Peyer's patch (tissue), 4 donors: ENCODE measurements at regions not wholly inside any gene's neighbourhood (a gene's known extent, or its start where the extent isn't known, plus 50 kb on each side); places are given as distances from the start of the nearest gene placed in this dataset.

Source experiments
- DNase-seq, 3 donors: peaks; one replicate each; pipeline ENCODE4 v3.0.0-alpha.2; 2017 to 2019
- H3K27ac ChIP-seq, 4 donors: fragments of 200-600 bp; sonication (generic); one replicate each; pipeline ENCODE4 v1.5.1; 2016 to 2019
- H3K27me3 ChIP-seq, 2 donors: fragments of 200-600 bp; sonication (generic); one replicate each; pipeline ENCODE4 v1.5.1; 2019
- H3K36me3 ChIP-seq, 3 donors: fragments of 200-600 bp; sonication (generic); one replicate each; pipeline ENCODE4 v1.5.1; 2016 to 2019
- H3K4me1 ChIP-seq, 4 donors: fragments of 200-600 bp; sonication (generic); one replicate each; pipeline ENCODE4 v1.5.1; 2016 to 2019
- H3K4me3 ChIP-seq, 4 donors: fragments of 200-600 bp; sonication (generic); 1 replicate in 3 of 4; 2 replicates in 1 of 4; pipeline ENCODE4 v1.5.1; 2016 to 2019; ENCODE audit warnings: mild to moderate bottlenecking in 1 of 4
- H3K9me3 ChIP-seq, 4 donors: fragments of 200-600 bp; sonication (generic); one replicate each; pipeline ENCODE4 v1.5.1; 2016 to 2019; ENCODE audit warnings: mild to moderate bottlenecking in 1 of 4
- POLR2A ChIP-seq, 2 donors: fragments of 450-650 bp; IDR thresholded peaks; one replicate each; pipeline ENCODE4 v1.5.1; 2017; ENCODE audit warnings: antibody characterized with exemption in 2 of 2, mild to moderate bottlenecking in 2 of 2, moderate library complexity in 2 of 2
- TF ChIP-seq, protein P1 (sequence below), 6 experiments: fragments of 450-650 bp in 4 of 6; fragments of 200-600 bp in 2 of 6; sonication (generic) in 1 of 6; IDR thresholded peaks; one replicate each; pipeline ENCODE4 v1.5.1; 2017 to 2019; ENCODE audit warnings: antibody characterized with exemption in 6 of 6, mild to moderate bottlenecking in 3 of 6, moderate library complexity in 1 of 6

DNA sequence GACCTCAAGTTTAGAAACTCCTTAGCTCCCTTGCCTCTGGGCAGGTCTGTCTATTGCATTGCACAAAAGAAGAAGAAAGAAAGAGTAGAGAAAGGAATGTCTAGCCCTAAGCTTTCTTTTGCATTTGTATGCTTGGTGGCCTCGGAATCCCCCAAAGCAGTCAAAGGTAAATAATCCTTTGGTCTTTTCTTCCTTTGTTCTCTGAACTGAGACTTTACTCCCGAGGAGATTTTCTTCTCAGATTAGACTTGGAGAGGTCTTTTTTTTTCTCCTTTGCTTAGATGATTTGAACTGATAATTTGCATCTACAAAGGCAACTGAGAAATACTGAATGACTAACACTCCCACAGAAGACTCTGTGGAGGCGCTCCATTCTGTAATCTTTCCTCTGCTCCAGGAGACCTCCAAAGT lies 93.2 kb downstream of the AKR1D1 start:
- no peak for DNase-seq
- H3K4me3 ChIP-seq: no peak overlapping the region
- no peak overlapping the region for H3K27ac ChIP-seq
- peaks cover 0 to 6% (median 0%) of the 10 kb centered on the region in 4 donors for H3K9me3 ChIP-seq
- no peaks in the 10 kb centered on the region for H3K27me3 ChIP-seq
- no peaks in the 10 kb centered on the region for H3K36me3 ChIP-seq
- TF ChIP-seq, protein P1, sequence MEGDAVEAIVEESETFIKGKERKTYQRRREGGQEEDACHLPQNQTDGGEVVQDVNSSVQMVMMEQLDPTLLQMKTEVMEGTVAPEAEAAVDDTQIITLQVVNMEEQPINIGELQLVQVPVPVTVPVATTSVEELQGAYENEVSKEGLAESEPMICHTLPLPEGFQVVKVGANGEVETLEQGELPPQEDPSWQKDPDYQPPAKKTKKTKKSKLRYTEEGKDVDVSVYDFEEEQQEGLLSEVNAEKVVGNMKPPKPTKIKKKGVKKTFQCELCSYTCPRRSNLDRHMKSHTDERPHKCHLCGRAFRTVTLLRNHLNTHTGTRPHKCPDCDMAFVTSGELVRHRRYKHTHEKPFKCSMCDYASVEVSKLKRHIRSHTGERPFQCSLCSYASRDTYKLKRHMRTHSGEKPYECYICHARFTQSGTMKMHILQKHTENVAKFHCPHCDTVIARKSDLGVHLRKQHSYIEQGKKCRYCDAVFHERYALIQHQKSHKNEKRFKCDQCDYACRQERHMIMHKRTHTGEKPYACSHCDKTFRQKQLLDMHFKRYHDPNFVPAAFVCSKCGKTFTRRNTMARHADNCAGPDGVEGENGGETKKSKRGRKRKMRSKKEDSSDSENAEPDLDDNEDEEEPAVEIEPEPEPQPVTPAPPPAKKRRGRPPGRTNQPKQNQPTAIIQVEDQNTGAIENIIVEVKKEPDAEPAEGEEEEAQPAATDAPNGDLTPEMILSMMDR (IDR thresholded peaks at IDR 0.05): no peak
- no peak for TF ChIP-seq POLR2A (IDR thresholded peaks at IDR 0.05)
- no peaks in the 10 kb centered on the region for H3K4me1 ChIP-seq

DNA sequence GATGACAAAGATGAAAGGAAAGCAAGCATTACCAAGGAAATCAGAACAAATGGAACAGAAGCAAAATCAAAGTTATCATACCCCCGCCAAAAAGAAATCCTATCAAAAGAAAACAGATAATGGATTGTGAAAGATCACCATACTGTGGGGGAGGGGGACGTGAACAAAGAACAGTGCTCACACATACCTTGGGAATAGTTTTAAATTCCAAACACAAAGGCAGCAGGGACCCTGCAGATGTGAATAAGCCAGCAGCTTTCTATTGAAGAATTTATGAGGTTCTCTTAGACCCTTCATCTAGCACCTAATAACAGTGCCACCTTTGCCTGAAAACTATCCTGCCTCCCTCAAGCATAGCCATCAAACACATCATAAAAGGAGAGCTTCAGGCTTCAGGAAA lies 94.0 kb downstream of the AKR1D1 start:
- no peaks in the 10 kb centered on the region for H3K27me3 ChIP-seq

DNA sequence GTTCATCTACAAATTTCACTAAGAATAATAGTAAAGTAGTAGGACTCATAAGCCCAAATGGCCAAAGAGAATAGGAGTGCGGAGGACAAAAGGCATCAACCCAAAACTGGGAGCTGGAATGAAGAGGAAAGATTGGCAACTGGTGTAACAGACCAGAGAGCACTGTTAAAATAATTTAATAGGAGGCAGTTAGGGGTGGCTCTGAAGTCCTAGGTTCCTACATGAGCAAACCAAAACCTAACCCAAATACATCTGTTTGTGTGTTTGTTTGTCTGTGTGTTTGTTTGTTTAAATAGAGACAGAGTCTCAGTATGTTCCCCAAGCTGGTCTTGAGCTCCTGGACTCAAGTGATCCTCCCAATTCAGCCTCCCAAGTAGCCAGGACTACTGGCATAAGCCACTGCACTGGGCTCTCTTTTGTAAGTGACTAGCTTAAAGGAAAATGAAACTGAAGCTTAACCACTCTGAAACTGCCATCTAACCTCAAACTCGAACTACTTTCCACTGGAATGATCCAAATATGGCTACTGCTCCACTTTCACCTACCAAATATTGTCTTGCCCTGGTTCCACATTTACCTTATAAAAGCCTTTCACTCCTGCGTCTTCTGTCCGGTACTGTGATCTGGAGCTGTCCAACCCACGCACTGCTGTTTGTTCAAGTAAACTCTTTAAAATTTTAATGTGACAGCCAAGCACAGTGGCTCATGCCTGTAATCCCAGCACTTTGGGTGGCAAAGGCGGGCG lies 94.9 kb downstream of the AKR1D1 start:
- no peaks in the 10 kb centered on the region for H3K9me3 ChIP-seq
- DNase-seq: no peak
- no peak overlapping the region for H3K27ac ChIP-seq
- no peak overlapping the region for H3K4me3 ChIP-seq
- no peaks in the 10 kb centered on the region for H3K4me1 ChIP-seq
- no peak for TF ChIP-seq POLR2A (IDR thresholded peaks at IDR 0.05)
- TF ChIP-seq, protein P1 (IDR thresholded peaks at IDR 0.05): no peak
- H3K36me3 ChIP-seq: no peaks in the 10 kb centered on the region
- H3K27me3 ChIP-seq: no peaks in the 10 kb centered on the region

More for the DNA sequence above, 94.0 kb downstream of the AKR1D1 start:
- no peak for DNase-seq
- H3K36me3 ChIP-seq: no peaks in the 10 kb centered on the region
- no peak overlapping the region for H3K27ac ChIP-seq
- TF ChIP-seq, protein P1 (IDR thresholded peaks at IDR 0.05): no peak
- no peak for TF ChIP-seq POLR2A (IDR thresholded peaks at IDR 0.05)
- no peaks in the 10 kb centered on the region for H3K4me1 ChIP-seq
- H3K9me3 ChIP-seq: no peaks in the 10 kb centered on the region
- H3K4me3 ChIP-seq: no peak overlapping the region

DNA sequence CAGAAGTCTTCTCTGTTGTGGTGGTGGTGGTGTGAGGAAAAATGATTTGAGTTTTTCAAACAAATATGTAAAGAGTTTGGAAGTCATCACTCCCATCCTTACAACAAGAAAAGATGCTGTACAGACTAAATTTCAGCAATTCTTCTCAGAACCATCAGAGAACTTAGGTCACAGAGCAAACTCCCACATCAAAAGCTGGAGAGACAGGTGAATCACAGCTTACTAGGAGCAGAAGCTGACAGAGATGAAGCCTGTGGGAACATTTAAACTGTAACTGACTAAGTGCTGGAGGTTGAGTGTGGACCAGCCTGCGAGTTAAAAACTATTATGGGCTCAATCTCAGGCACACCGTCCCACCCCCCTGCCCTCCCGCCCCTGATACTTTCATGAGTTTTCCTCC lies 97.3 kb downstream of the AKR1D1 start:
- no peaks in the 10 kb centered on the region for H3K27me3 ChIP-seq
- TF ChIP-seq POLR2A (IDR thresholded peaks at IDR 0.05): no peak
- TF ChIP-seq, protein P1 (IDR thresholded peaks at IDR 0.05): no peak
- no peak overlapping the region for H3K27ac ChIP-seq
- no peaks in the 10 kb centered on the region for H3K36me3 ChIP-seq
- no peak for DNase-seq
- H3K4me3 ChIP-seq: no peak overlapping the region
- H3K4me1 ChIP-seq: no peaks in the 10 kb centered on the region
- H3K9me3 ChIP-seq: no peaks in the 10 kb centered on the region

DNA sequence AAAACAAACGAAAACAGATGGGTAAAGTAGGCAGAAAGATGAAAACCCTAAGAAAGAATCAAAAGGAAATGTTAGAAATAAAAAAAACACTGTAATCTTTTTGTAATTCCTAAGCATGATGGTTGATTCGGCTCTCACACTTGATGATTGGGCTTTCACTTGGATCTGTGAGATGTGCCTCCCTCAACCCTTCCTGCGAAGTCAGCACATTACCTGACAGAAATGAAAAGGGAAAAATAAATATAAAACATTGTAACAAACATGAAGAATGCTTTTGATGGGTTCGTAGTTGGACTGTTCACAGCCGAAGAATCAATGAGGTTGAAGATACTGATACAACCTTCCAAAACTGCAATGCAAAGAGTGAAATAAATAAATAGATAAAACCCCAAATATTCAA lies 99.8 kb downstream of the AKR1D1 start:
- Histone ChIP-seq H3K9me3 (no peaks in the 10 kb centered on the region), H3K4me1 (no peaks in the 10 kb centered on the region), H3K27ac (no peak overlapping the region), H3K27me3 (no peaks in the 10 kb centered on the region), H3K4me3 (no peak overlapping the region), H3K36me3 (no peaks in the 10 kb centered on the region)
- TF ChIP-seq, protein P1 (IDR thresholded peaks at IDR 0.05): no peak
- no peak for TF ChIP-seq POLR2A (IDR thresholded peaks at IDR 0.05)
- no peak for DNase-seq
